ENCODE measurements at regions not wholly inside any gene's neighbourhood (a gene's known extent, or its start where the extent isn't known, plus 50 kb on each side); places are given as distances from the start of the nearest gene placed in this dataset.

- TF ChIP-seq, protein P1, sequence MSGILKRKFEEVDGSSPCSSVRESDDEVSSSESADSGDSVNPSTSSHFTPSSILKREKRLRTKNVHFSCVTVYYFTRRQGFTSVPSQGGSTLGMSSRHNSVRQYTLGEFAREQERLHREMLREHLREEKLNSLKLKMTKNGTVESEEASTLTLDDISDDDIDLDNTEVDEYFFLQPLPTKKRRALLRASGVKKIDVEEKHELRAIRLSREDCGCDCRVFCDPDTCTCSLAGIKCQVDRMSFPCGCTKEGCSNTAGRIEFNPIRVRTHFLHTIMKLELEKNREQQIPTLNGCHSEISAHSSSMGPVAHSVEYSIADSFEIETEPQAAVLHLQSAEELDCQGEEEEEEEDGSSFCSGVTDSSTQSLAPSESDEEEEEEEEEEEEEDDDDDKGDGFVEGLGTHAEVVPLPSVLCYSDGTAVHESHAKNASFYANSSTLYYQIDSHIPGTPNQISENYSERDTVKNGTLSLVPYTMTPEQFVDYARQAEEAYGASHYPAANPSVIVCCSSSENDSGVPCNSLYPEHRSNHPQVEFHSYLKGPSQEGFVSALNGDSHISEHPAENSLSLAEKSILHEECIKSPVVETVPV (CRISPR knock-in tag; IDR thresholded peaks at IDR 0.05): no peak
- TF ChIP-seq ZFP30 (CRISPR knock-in tag; IDR thresholded peaks at IDR 0.05) (no peak), ZC3H10 (CRISPR knock-in tag; IDR thresholded peaks at IDR 0.05) (no peak), TSHZ2 (CRISPR knock-in tag; IDR thresholded peaks at IDR 0.05) (no peak), PATZ1 (CRISPR knock-in tag; IDR thresholded peaks at IDR 0.05; ENCODE audit: borderline replicate concordance) (no peak)
These were observed 220.3 kb upstream of the SKOR2 start (continued) for GRCh38 chr18:47471784-47472183.

DNA sequence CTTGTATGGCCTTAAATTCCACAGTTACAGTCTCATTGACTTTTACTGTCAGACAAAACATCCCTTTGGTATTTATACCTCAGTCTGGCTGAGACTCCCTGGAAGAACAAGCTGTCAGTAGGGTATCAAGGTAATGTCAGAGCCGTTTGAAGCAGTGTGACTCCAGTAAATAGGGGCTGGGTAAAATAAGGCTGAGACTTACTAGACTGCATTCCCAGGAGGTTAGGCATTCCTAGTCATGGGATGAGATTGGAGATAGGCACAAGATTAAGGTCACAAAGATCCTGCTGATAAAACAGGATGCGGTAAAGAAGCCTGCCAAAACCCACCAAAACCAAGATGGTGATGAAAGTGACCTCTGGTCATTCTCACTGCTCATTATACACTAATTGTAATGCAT, 219.5 kb upstream of the SKOR2 start:
- TF ChIP-seq ISL1 (CRISPR knock-in tag; IDR thresholded peaks at IDR 0.05) (no peak), ZFP30 (CRISPR knock-in tag; IDR thresholded peaks at IDR 0.05) (no peak), GLIS3 (CRISPR knock-in tag; IDR thresholded peaks at IDR 0.05) (no peak), TOX (CRISPR knock-in tag; IDR thresholded peaks at IDR 0.05; ENCODE audit: borderline replicate concordance) (no peak), ZC3H10 (CRISPR knock-in tag; IDR thresholded peaks at IDR 0.05) (no peak), TSHZ2 (CRISPR knock-in tag; IDR thresholded peaks at IDR 0.05) (no peak), ZNF70 (CRISPR knock-in tag; IDR thresholded peaks at IDR 0.05) (no peak), PPARA (CRISPR knock-in tag; IDR thresholded peaks at IDR 0.05; ENCODE audit: borderline replicate concordance) (no peak), CSDC2 (CRISPR knock-in tag; IDR thresholded peaks at IDR 0.05) (no peak), SNAI2 (CRISPR knock-in tag; IDR thresholded peaks at IDR 0.05) (no peak), ESRRG (CRISPR knock-in tag; IDR thresholded peaks at IDR 0.05) (no peak), PATZ1 (CRISPR knock-in tag; IDR thresholded peaks at IDR 0.05; ENCODE audit: borderline replicate concordance) (no peak), ARNTL (CRISPR knock-in tag; IDR thresholded peaks at IDR 0.05; ENCODE audit: borderline replicate concordance, low read depth) (no peak), OSR1 (CRISPR knock-in tag; IDR thresholded peaks at IDR 0.05) (no peak), CREB5 (CRISPR knock-in tag; IDR thresholded peaks at IDR 0.05; ENCODE audit: low read depth) (no peak), RARB (CRISPR knock-in tag; IDR thresholded peaks at IDR 0.05) (no peak), BACH2 (CRISPR knock-in tag; IDR thresholded peaks at IDR 0.05; ENCODE audit: borderline replicate concordance) (no peak), ZFP3 (CRISPR knock-in tag; IDR thresholded peaks at IDR 0.05) (no peak), TCF4 (CRISPR knock-in tag; IDR thresholded peaks at IDR 0.05; ENCODE audit: borderline replicate concordance) (no peak)
- TF ChIP-seq, protein P1 (CRISPR knock-in tag; IDR thresholded peaks at IDR 0.05): no peak
- ATAC-seq: no peak
